ENCODE measurements at regions not wholly inside any gene's neighbourhood (a gene's known extent, or its start where the extent isn't known, plus 50 kb on each side); places are given as distances from the start of the nearest gene placed in this dataset.

- no peak for DNase-seq
Measured at GRCh38 chr2:611519-611918, 65.7 kb downstream of the TMEM18 start.

GRCh38 chr2:610491-610890 lies 66.7 kb downstream of the TMEM18 start:
- no peak for DNase-seq

GRCh38 chr2:609881-610280 lies 67.3 kb downstream of the TMEM18 start:
- no peak for DNase-seq

GRCh38 chr2:609449-609848 lies 67.8 kb downstream of the TMEM18 start:
- no peak for DNase-seq

- DNase-seq, result no peak
Measured at GRCh38 chr2:608711-609110, 68.5 kb downstream of the TMEM18 start.

GRCh38 chr2:608297-608696 lies 68.9 kb downstream of the TMEM18 start:
- DNase-seq, result no peak

- DNase-seq, result no peak
Measured at GRCh38 chr2:607709-608108, 69.5 kb downstream of the TMEM18 start.

- DNase-seq, result no peak
Measured at GRCh38 chr2:607172-607571, 70.0 kb downstream of the TMEM18 start.

GRCh38 chr2:605674-606608 lies 71.3 kb downstream of the TMEM18 start:
- DNase-seq, result no peak

GRCh38 chr2:604854-605524 lies 72.2 kb downstream of the TMEM18 start:
- DNase-seq, result no peak

- no peak for DNase-seq
Measured at GRCh38 chr2:604385-604784, 72.8 kb downstream of the TMEM18 start.

- DNase-seq, result no peak
Measured at GRCh38 chr2:603869-604268, 73.3 kb downstream of the TMEM18 start.

- DNase-seq, result peak in 1 of 3 donors; percentile 3
Measured at GRCh38 chr2:603427-603826, 73.8 kb downstream of the TMEM18 start.

GRCh38 chr2:602571-603359 lies 74.4 kb downstream of the TMEM18 start:
- DNase-seq, result no peak

- DNase-seq, result no peak
Measured at GRCh38 chr2:601806-602455, 75.3 kb downstream of the TMEM18 start.

- DNase-seq, result no peak
Measured at GRCh38 chr2:601387-601698, 75.9 kb downstream of the TMEM18 start.

GRCh38 chr2:600542-601386 lies 76.4 kb downstream of the TMEM18 start:
- no peak for DNase-seq

GRCh38 chr2:599601-600000 lies 77.6 kb downstream of the TMEM18 start:
- no peak for DNase-seq

- DNase-seq, result no peak
Measured at GRCh38 chr2:598058-598802, 79.0 kb downstream of the TMEM18 start.

GRCh38 chr2:595831-596592 lies 81.2 kb downstream of the TMEM18 start:
- no peak for DNase-seq
